RWPE2 (cell line): ENCODE measurements at regions not wholly inside any gene's neighbourhood (a gene's known extent, or its start where the extent isn't known, plus 50 kb on each side); places are given as distances from the start of the nearest gene placed in this dataset.
"Not testable (repeated sequence)": the region's sequence is repeated elsewhere in the genome, so short reads cannot be mapped to it uniquely, and the experiment has no call there.

Experiments
- ATAC-seq: fragments of 200-7000 bp; cut with Tn5 transposase; 3 replicates; pipeline ENCODE4 v1.9.1; 2021; ENCODE audit warnings: low read depth
- DNase-seq: peaks from one replicate; pipeline ENCODE4 v3.0.0-alpha.2; 2020; ENCODE audit warnings: low spot score
- H3K27ac ChIP-seq: fragments of 450-650 bp; 2 replicates; pipeline ENCODE4 v1.5.1; 2017; ENCODE audit warnings: mild to moderate bottlenecking; ENCODE audit not compliant: poor library complexity, severe bottlenecking
- H3K27me3 ChIP-seq: fragments of 250-450 bp; sonication (Bioruptor Pico); 2 replicates; pipeline ENCODE4 v1.5.1; 2021; ENCODE audit warnings: mild to moderate bottlenecking, moderate library complexity; ENCODE audit not compliant: insufficient read depth, poor library complexity, severe bottlenecking
- H3K36me3 ChIP-seq: fragments of 250-450 bp; sonication (Bioruptor Pico); 2 replicates; pipeline ENCODE4 v1.5.1; 2020; ENCODE audit warnings: low read depth, mild to moderate bottlenecking, moderate library complexity
- H3K4me1 ChIP-seq: fragments of 250-450 bp; sonication (Bioruptor Pico); 2 replicates; pipeline ENCODE4 v1.5.1; 2021; ENCODE audit warnings: mild to moderate bottlenecking, moderate library complexity; ENCODE audit not compliant: insufficient read depth, poor library complexity, severe bottlenecking
- H3K4me3 ChIP-seq: fragments of 250-450 bp; sonication (Bioruptor Pico); 2 replicates; pipeline ENCODE4 v1.5.1; 2021; ENCODE audit warnings: mild to moderate bottlenecking, moderate library complexity; ENCODE audit not compliant: severe bottlenecking
- H3K9me3 ChIP-seq: fragments of 250-450 bp; sonication (Bioruptor Pico); 2 replicates; pipeline ENCODE4 v1.5.1; 2021; ENCODE audit warnings: mild to moderate bottlenecking, moderate library complexity; ENCODE audit not compliant: severe bottlenecking
- TF ChIP-seq, protein P1 (sequence below): fragments of 450-650 bp; IDR thresholded peaks from one replicate; pipeline ENCODE4 v1.5.1; 2017; ENCODE audit warnings: mild to moderate bottlenecking, moderate library complexity; ENCODE audit not compliant: poor library complexity, severe bottlenecking

- no peaks in the 10 kb centered on the region for H3K4me1 ChIP-seq
- H3K4me3 ChIP-seq: no peak overlapping the region
- DNase-seq (no peak), ATAC-seq (no peak)
- H3K36me3 ChIP-seq: no peaks in the 10 kb centered on the region
- H3K27ac ChIP-seq: no peak overlapping the region
- TF ChIP-seq, protein P1, sequence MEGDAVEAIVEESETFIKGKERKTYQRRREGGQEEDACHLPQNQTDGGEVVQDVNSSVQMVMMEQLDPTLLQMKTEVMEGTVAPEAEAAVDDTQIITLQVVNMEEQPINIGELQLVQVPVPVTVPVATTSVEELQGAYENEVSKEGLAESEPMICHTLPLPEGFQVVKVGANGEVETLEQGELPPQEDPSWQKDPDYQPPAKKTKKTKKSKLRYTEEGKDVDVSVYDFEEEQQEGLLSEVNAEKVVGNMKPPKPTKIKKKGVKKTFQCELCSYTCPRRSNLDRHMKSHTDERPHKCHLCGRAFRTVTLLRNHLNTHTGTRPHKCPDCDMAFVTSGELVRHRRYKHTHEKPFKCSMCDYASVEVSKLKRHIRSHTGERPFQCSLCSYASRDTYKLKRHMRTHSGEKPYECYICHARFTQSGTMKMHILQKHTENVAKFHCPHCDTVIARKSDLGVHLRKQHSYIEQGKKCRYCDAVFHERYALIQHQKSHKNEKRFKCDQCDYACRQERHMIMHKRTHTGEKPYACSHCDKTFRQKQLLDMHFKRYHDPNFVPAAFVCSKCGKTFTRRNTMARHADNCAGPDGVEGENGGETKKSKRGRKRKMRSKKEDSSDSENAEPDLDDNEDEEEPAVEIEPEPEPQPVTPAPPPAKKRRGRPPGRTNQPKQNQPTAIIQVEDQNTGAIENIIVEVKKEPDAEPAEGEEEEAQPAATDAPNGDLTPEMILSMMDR: no peak
- H3K9me3 ChIP-seq: no peaks in the 10 kb centered on the region
- H3K27me3 ChIP-seq: no peaks in the 10 kb centered on the region
Measured at GRCh38 chr6:49198015-49198414, 265.0 kb downstream of the MMUT start.

GRCh38 chr6:49162379-49162778 is 300.7 kb downstream of the MMUT start:
- not testable (repeated sequence) for DNase-seq, H3K27ac ChIP-seq, H3K4me3 ChIP-seq, H3K4me1 ChIP-seq, H3K36me3 ChIP-seq, ATAC-seq, H3K27me3 ChIP-seq, H3K9me3 ChIP-seq

GRCh38 chr6:49155316-49155715 is 307.7 kb downstream of the MMUT start:
- TF ChIP-seq, protein P1: no peak
- Histone ChIP-seq H3K9me3 (no peaks in the 10 kb centered on the region), H3K27ac (no peak overlapping the region), H3K4me1 (no peaks in the 10 kb centered on the region), H3K27me3 (no peaks in the 10 kb centered on the region), H3K4me3 (no peak overlapping the region), H3K36me3 (no peaks in the 10 kb centered on the region)
- no peak for DNase-seq
- no peak for ATAC-seq

GRCh38 chr6:49151957-49152356 is 311.1 kb downstream of the MMUT start:
- no peak for DNase-seq
- H3K4me1 ChIP-seq: no peaks in the 10 kb centered on the region
- H3K9me3 ChIP-seq: no peaks in the 10 kb centered on the region
- H3K27me3 ChIP-seq: no peaks in the 10 kb centered on the region
- ATAC-seq: no peak
- no peak overlapping the region for H3K4me3 ChIP-seq
- H3K27ac ChIP-seq: no peak overlapping the region
- no peaks in the 10 kb centered on the region for H3K36me3 ChIP-seq
- TF ChIP-seq, protein P1: no peak

DNA sequence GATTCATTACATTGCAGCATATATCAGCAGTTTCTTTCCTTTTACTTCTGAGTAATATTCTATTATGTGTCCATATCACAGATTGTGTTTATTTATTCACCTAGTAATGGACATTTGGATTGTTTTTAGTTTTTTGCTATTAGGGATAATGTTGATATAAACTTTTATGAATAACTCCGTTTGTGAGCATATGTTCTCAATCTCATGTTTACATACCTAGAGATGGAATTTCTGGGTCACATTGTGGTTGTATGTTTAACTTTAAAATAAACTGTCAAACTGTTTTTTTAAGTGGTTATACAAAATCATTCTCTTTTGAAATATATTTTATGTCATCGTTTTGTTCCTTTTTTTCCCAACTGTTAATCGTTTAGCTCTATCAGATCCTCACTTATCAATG is 311.6 kb downstream of the MMUT start:
- Histone ChIP-seq H3K4me1 (no peaks in the 10 kb centered on the region), H3K36me3 (no peaks in the 10 kb centered on the region), H3K9me3 (no peaks in the 10 kb centered on the region), H3K27ac (no peak overlapping the region), H3K4me3 (no peak overlapping the region), H3K27me3 (no peaks in the 10 kb centered on the region)
- DNase-seq (no peak), ATAC-seq (no peak)
- TF ChIP-seq, protein P1: no peak

DNA sequence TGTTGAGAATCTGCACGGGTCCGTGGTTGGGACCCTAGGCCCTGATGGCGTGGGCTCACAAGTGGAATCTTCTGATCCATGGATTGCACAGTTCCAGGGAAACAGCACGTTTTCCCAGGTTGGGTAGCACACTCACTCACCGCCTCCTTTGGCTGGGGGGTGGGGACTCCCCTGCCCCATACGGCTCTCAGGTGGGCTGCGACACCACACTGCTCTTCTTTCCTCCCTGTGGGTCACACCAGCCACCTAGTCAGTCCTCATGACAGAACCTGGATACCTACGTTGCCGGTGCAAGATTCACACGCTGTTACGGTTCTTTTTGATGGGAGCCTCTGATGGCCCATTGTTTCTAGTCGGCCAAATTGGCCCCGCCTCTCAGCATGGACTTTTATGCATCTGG is 312.0 kb downstream of the MMUT start:
- DNase-seq: no peak
- H3K4me1 ChIP-seq: no peaks in the 10 kb centered on the region
- no peaks in the 10 kb centered on the region for H3K36me3 ChIP-seq
- H3K9me3 ChIP-seq: no peaks in the 10 kb centered on the region
- TF ChIP-seq, protein P1: no peak
- ATAC-seq: no peak
- no peaks in the 10 kb centered on the region for H3K27me3 ChIP-seq
- H3K27ac ChIP-seq: no peak overlapping the region
- no peak overlapping the region for H3K4me3 ChIP-seq
